KMS-11 (cell line): ENCODE measurements at regions not wholly inside any gene's neighbourhood (a gene's known extent, or its start where the extent isn't known, plus 50 kb on each side); places are given as distances from the start of the nearest gene placed in this dataset.

Source experiments
- H2AFZ ChIP-seq: fragments of 200-600 bp; sonication (generic); 2 replicates; pipeline ENCODE4 v1.6.1; 2016; ENCODE audit warnings: antibody characterized with exemption, mixed run types, low read depth
- H3K27ac ChIP-seq: fragments of 200-600 bp; sonication (generic); 2 replicates; pipeline ENCODE4 v1.6.1; 2016; ENCODE audit warnings: mild to moderate bottlenecking, mixed run types
- H3K27me3 ChIP-seq: fragments of 200-600 bp; sonication (generic); 2 replicates; pipeline ENCODE4 v1.6.1; 2017; ENCODE audit warnings: mild to moderate bottlenecking, low read depth, mixed run types, moderate library complexity; ENCODE audit not compliant: insufficient read depth
- H3K36me3 ChIP-seq: fragments of 200-600 bp; sonication (generic); 2 replicates; pipeline ENCODE4 v1.6.1; 2017; ENCODE audit warnings: mild to moderate bottlenecking, mixed run types; ENCODE audit not compliant: insufficient read depth
- H3K4me1 ChIP-seq: fragments of 200-600 bp; sonication (generic); 2 replicates; pipeline ENCODE4 v1.6.1; 2016; ENCODE audit warnings: mild to moderate bottlenecking, low read depth, mixed run types; ENCODE audit not compliant: poor library complexity, severe bottlenecking
- H3K4me2 ChIP-seq: fragments of 200-600 bp; sonication (generic); 2 replicates; pipeline ENCODE4 v1.7.0; 2016; ENCODE audit warnings: mild to moderate bottlenecking, mixed run types
- H3K4me3 ChIP-seq: fragments of 200-600 bp; sonication (generic); IDR thresholded peaks from 2 replicates; pipeline ENCODE4 v1.6.1; 2017; ENCODE audit warnings: low read depth, low read length, mixed read lengths; ENCODE audit not compliant: insufficient read depth
- H3K79me2 ChIP-seq: fragments of 200-600 bp; sonication (generic); 2 replicates; pipeline ENCODE4 v1.6.1; 2016; ENCODE audit warnings: low read depth, mixed run types; ENCODE audit not compliant: insufficient read depth
- H3K9ac ChIP-seq: fragments of 200-600 bp; sonication (generic); 2 replicates; pipeline ENCODE4 v1.6.1; 2016; ENCODE audit warnings: mild to moderate bottlenecking, mixed run types
- H4K20me1 ChIP-seq: fragments of 200-600 bp; sonication (generic); 2 replicates; pipeline ENCODE4 v1.6.1; 2016; ENCODE audit warnings: mild to moderate bottlenecking, mixed run types; ENCODE audit not compliant: insufficient read depth
- TF ChIP-seq, protein P1 (sequence below): fragments of 200-600 bp; sonication (generic); conservative IDR thresholded peaks from 2 replicates; pipeline ENCODE4 v1.6.1; 2017; ENCODE audit warnings: low read depth, mild to moderate bottlenecking, antibody characterized with exemption, low read length, moderate library complexity, mixed read lengths

DNA sequence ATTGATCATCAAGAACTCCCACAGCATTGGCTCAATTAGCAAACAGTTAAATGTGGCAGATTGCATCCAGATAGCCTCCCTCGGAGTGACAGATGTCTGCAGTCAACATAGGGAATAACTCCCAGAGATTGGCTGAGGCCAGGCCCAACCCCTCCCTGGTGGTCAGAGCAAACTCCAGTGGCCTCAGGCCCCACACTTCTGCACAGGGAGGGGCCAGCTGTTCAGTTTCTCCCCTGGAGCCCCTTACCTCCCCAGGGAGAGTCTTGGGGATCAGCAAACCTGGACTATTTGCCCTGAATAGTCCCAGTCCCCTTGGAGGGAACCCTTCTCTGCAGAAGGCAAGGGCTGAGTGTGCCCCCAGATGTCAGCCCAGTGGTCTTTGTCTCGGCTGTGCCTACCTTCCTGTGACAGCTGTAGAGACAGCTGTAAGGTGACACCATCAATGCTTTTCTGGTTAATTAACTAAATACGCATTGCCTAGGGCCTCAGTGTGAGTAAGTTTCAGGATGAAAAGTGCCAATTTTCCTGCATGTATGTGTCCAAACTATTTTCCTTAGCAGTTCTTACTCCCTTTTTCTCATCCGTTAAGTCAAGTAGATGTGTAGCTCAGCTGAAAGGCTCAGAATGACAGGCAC is 102.7 kb upstream of the UQCRFS1 start:
- H3K27ac ChIP-seq = no peak overlapping the region
- no peaks in the 10 kb centered on the region for H3K4me1 ChIP-seq
- H3K36me3 ChIP-seq = no peaks in the 10 kb centered on the region
- H2AFZ ChIP-seq = no peak overlapping the region
- no peaks in the 10 kb centered on the region for H4K20me1 ChIP-seq
- TF ChIP-seq, protein P1, sequence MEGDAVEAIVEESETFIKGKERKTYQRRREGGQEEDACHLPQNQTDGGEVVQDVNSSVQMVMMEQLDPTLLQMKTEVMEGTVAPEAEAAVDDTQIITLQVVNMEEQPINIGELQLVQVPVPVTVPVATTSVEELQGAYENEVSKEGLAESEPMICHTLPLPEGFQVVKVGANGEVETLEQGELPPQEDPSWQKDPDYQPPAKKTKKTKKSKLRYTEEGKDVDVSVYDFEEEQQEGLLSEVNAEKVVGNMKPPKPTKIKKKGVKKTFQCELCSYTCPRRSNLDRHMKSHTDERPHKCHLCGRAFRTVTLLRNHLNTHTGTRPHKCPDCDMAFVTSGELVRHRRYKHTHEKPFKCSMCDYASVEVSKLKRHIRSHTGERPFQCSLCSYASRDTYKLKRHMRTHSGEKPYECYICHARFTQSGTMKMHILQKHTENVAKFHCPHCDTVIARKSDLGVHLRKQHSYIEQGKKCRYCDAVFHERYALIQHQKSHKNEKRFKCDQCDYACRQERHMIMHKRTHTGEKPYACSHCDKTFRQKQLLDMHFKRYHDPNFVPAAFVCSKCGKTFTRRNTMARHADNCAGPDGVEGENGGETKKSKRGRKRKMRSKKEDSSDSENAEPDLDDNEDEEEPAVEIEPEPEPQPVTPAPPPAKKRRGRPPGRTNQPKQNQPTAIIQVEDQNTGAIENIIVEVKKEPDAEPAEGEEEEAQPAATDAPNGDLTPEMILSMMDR = no peak
- no peak overlapping the region for H3K4me3 ChIP-seq
- H3K9ac ChIP-seq = no peak overlapping the region
- peaks cover 2% of the 10 kb centered on the region; the same call in 1 of the 2 replicates for H3K27me3 ChIP-seq
- H3K4me2 ChIP-seq = no peak overlapping the region
- no peaks in the 10 kb centered on the region for H3K79me2 ChIP-seq

DNA sequence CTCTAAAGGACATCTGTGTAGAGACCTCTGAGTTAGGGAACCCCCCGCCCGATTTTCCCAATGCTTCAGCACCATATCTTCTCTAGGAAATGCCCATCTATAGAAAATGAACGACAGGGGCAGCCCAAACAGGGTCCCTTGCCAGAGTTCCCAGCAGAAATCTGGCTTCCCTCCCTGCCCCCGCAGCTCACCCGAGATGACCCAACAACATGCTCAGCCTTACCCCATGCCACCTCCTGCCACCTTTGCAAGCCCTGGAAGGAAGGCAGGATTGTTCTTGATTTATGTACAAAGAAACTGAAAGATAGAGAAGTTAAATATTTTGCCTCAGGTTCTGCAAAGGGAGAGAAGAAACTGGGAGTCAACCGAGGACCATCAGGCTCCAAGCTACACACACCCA is 105.6 kb upstream of the UQCRFS1 start:
- TF ChIP-seq, protein P1 = no peak
- Histone ChIP-seq H3K4me2 (no peak overlapping the region), H3K27ac (no peak overlapping the region), H3K9ac (no peak overlapping the region), H3K36me3 (no peaks in the 10 kb centered on the region), H2AFZ (no peak overlapping the region), H3K79me2 (no peaks in the 10 kb centered on the region), H3K27me3 (no peaks in the 10 kb centered on the region), H3K4me1 (no peaks in the 10 kb centered on the region), H4K20me1 (no peaks in the 10 kb centered on the region), H3K4me3 (no peak overlapping the region)

DNA sequence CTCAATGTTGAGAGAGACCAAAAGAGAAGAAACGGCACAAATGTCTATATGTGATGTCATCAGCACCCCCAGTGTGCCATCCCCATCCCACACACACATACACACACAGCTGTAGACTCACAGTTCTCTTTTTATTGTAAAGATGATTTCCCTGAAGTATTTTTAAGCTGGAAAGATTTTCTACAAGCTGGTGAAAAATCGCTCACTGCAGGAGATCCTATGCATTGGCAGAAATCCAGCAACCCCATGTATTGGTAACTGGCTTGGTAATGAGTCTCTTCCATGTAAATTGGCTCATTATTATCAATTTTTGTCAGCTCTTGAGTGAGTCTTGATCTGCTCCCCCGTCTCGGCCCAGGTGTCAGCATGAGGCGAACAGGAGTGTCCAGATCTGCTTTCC is 107.1 kb upstream of the UQCRFS1 start:
- TF ChIP-seq, protein P1 = no peak
- no peaks in the 10 kb centered on the region for H3K27me3 ChIP-seq
- no peaks in the 10 kb centered on the region for H4K20me1 ChIP-seq
- no peak overlapping the region for H3K4me2 ChIP-seq
- H3K79me2 ChIP-seq = no peaks in the 10 kb centered on the region
- no peaks in the 10 kb centered on the region for H3K36me3 ChIP-seq
- H3K4me3 ChIP-seq = no peak overlapping the region
- no peak overlapping the region for H2AFZ ChIP-seq
- H3K27ac ChIP-seq = no peak overlapping the region
- no peak overlapping the region for H3K9ac ChIP-seq
- H3K4me1 ChIP-seq = no peaks in the 10 kb centered on the region

DNA sequence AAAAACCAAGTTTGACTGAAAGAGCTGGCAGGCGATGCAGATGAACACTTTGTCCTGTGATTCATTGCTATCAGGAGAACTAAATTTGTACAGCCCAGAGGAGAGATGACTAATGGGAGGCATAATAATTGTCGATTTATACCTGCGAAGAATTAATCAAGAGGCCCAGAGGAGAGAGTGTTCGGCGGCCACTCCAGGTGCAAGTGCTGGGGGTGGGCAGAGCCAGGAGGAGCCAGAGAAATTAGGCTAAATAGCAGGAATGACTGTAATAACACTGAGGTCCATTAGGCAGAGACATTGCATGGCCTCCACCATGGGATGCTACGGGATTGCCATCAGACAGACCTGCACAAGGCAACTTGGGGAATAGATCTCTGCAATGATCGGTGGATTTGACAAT is 107.7 kb upstream of the UQCRFS1 start:
- Histone ChIP-seq H2AFZ (no peak overlapping the region), H3K27me3 (no peaks in the 10 kb centered on the region), H3K4me1 (no peaks in the 10 kb centered on the region), H3K36me3 (no peaks in the 10 kb centered on the region), H3K79me2 (no peaks in the 10 kb centered on the region), H3K4me3 (no peak overlapping the region), H3K4me2 (no peak overlapping the region), H4K20me1 (no peaks in the 10 kb centered on the region), H3K27ac (no peak overlapping the region), H3K9ac (no peak overlapping the region)
- TF ChIP-seq, protein P1 = no peak
